Cerebellar cortex (tissue), 1 donor: ENCODE measurements at regions not wholly inside any gene's neighbourhood (a gene's known extent, or its start where the extent isn't known, plus 50 kb on each side); places are given as distances from the start of the nearest gene placed in this dataset.

Experiments
- DNase-seq: peaks from one replicate; pipeline ENCODE4 v3.0.0-alpha.2; 2015; ENCODE audit warnings: low spot score

GRCh38 chr1:191585095-191585494, 573.2 kb upstream of the RGS18 start:
- no peak for DNase-seq

- no peak for DNase-seq
Measured at GRCh38 chr1:191588905-191589304, 569.4 kb upstream of the RGS18 start.

GRCh38 chr1:191589536-191589935, 568.7 kb upstream of the RGS18 start:
- DNase-seq: no peak

GRCh38 chr1:191590578-191590977, 567.7 kb upstream of the RGS18 start:
- no peak for DNase-seq

GRCh38 chr1:191592039-191592438, 566.2 kb upstream of the RGS18 start:
- DNase-seq: no peak

GRCh38 chr1:191592907-191593306, 565.4 kb upstream of the RGS18 start:
- DNase-seq: no peak

- DNase-seq: no peak
Measured at GRCh38 chr1:191595170-191595569, 563.1 kb upstream of the RGS18 start.

- DNase-seq: no peak
Measured at GRCh38 chr1:191608367-191608766, 549.9 kb upstream of the RGS18 start.

- no peak for DNase-seq
Measured at GRCh38 chr1:191609305-191609704, 549.0 kb upstream of the RGS18 start.

- no peak for DNase-seq
Measured at GRCh38 chr1:191615101-191615821, 543.0 kb upstream of the RGS18 start.

- DNase-seq: no peak
Measured at GRCh38 chr1:191618181-191618580, 540.1 kb upstream of the RGS18 start.

GRCh38 chr1:191620883-191621282, 537.4 kb upstream of the RGS18 start:
- no peak for DNase-seq

- DNase-seq: no peak
Measured at GRCh38 chr1:191624044-191624443, 534.2 kb upstream of the RGS18 start.

GRCh38 chr1:191629836-191630235, 528.4 kb upstream of the RGS18 start:
- peak; percentile 3 for DNase-seq

- no peak for DNase-seq
Measured at GRCh38 chr1:191634801-191635508, 523.3 kb upstream of the RGS18 start.

- DNase-seq: no peak
Measured at GRCh38 chr1:191636345-191636744, 521.9 kb upstream of the RGS18 start.

- DNase-seq: no peak
Measured at GRCh38 chr1:191641420-191642260, 516.6 kb upstream of the RGS18 start.

GRCh38 chr1:191643060-191643459, 515.2 kb upstream of the RGS18 start:
- no peak for DNase-seq

- DNase-seq: no peak
Measured at GRCh38 chr1:191648939-191649338, 509.3 kb upstream of the RGS18 start.

GRCh38 chr1:191662051-191662450, 496.2 kb upstream of the RGS18 start:
- DNase-seq: no peak

GRCh38 chr1:191662746-191663145, 495.5 kb upstream of the RGS18 start:
- DNase-seq: no peak

GRCh38 chr1:191668525-191668924, 489.7 kb upstream of the RGS18 start:
- DNase-seq: no peak

- no peak for DNase-seq
Measured at GRCh38 chr1:191669629-191670028, 488.6 kb upstream of the RGS18 start.
